Small intestine (tissue), 7 donors: ENCODE measurements at regions not wholly inside any gene's neighbourhood (a gene's known extent, or its start where the extent isn't known, plus 50 kb on each side); places are given as distances from the start of the nearest gene placed in this dataset.

Experiments used
- DNase-seq, 2 donors: peaks; one replicate each; pipeline versions ENCODE4 v3.0.0 to v3.0.0-alpha.2; 2013
- FAIRE-seq: peaks from 2 replicates; lab custom pipeline; 2012; peaks lifted over from hg19 to GRCh38; lab: Jason Lieb, UNC
- H3K27ac ChIP-seq, 3 donors: one replicate each; pipeline ENCODE4 v1.5.1; 2013; ENCODE audit warnings: low read length in 2 of 3, mild to moderate bottlenecking in 2 of 3, control low read depth in 1 of 3, inconsistent platforms in 1 of 3, low read depth in 1 of 3, moderate library complexity in 1 of 3
- H3K27me3 ChIP-seq, 3 donors: one replicate each; pipeline ENCODE4 v1.6.1; 2013; ENCODE audit warnings: low read length in 3 of 3, inconsistent platforms in 1 of 3; ENCODE audit not compliant: control insufficient read depth in 3 of 3, insufficient read depth in 3 of 3
- H3K36me3 ChIP-seq, 3 donors: one replicate each; pipeline ENCODE4 v1.6.1; 2013; ENCODE audit warnings: low read length in 3 of 3, inconsistent platforms in 1 of 3, low read depth in 1 of 3, mild to moderate bottlenecking in 1 of 3, moderate library complexity in 1 of 3; ENCODE audit not compliant: control insufficient read depth in 3 of 3, insufficient read depth in 2 of 3
- H3K4me1 ChIP-seq, 3 donors: one replicate each; pipeline ENCODE4 v1.6.1; 2013; ENCODE audit warnings: low read length in 2 of 3, inconsistent platforms in 1 of 3, low read depth in 1 of 3, mild to moderate bottlenecking in 1 of 3, moderate library complexity in 1 of 3; ENCODE audit not compliant: control insufficient read depth in 3 of 3, insufficient read depth in 2 of 3
- H3K4me3 ChIP-seq, 3 donors: one replicate each; pipeline ENCODE4 v1.5.1; 2013; ENCODE audit warnings: low read length in 3 of 3, control low read depth in 1 of 3, inconsistent platforms in 1 of 3, low read depth in 1 of 3, mild to moderate bottlenecking in 1 of 3, moderate library complexity in 1 of 3
- H3K9me3 ChIP-seq, 2 donors: one replicate each; pipeline ENCODE4 v1.6.1; 2013; ENCODE audit warnings: low read depth in 1 of 2, low read length in 1 of 2; ENCODE audit not compliant: control insufficient read depth in 2 of 2, insufficient read depth in 1 of 2
- WGBS, 3 donors: extraction: QIAGEN DNeasy Blood & Tissue Kit; methylation state at CpG; one replicate each; pipeline ENCODE4 v1.1.7; 2013; 5-methylcytosine and 5-hydroxymethylcytosine counted together
- donor health status: healthy with polysubstance abuse.
- donor health status: control.
- donor health status: control.
- donor health status: Bipolar disorder and iron deficiency.
- donor health status: healthy.

DNA sequence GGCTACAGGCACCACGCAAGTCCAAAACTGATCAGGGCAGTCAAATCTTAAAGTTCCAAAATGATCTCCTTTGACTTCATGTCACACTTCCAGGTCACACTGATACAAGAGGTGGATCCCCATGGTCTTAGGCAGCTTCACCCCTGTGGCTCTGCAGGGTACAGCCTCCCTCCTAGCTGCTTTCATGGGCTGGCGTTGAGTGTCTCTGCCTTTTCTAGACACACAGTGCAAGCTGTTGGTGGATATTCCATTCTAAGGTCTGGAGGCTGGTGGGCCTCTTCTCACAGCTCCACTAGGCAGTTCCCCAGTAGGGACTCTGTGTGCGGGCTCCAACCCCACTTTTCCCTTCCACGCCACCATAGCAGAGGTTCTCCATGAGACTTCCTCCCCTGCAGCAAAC lies 838.2 kb upstream of the CHAC2 start:
- H3K4me3 ChIP-seq: no peak overlapping the region
- no peak overlapping the region for H3K27ac ChIP-seq
- no peak for DNase-seq
- H3K27me3 ChIP-seq: no peaks in the 10 kb centered on the region
- no peaks in the 10 kb centered on the region for H3K4me1 ChIP-seq
- H3K9me3 ChIP-seq: peaks cover 0 to 8% of the 10 kb centered on the region in 2 donors
- H3K36me3 ChIP-seq: no peaks in the 10 kb centered on the region
- WGBS, 3 donors: 92 to 96% (median 96%) methylated on average over 4 of the region's 4 CpGs
- FAIRE-seq: no peak

- H3K27me3 ChIP-seq: no peaks in the 10 kb centered on the region
- H3K9me3 ChIP-seq: no peaks in the 10 kb centered on the region
- no peak overlapping the region for H3K4me3 ChIP-seq
- DNase-seq (peak; percentile 0 to 58), FAIRE-seq (no peak)
- no peaks in the 10 kb centered on the region for H3K36me3 ChIP-seq
- peak overlapping the region in 1 of 3 donors; percentile 36 for H3K27ac ChIP-seq
- H3K4me1 ChIP-seq: peaks cover 0 to 3% (median 0%) of the 10 kb centered on the region in 3 donors
- 30 to 47% (median 41%) methylated on average over 4 of the region's 4 CpGs for WGBS, 3 donors
Measured at GRCh38 chr2:52919673-52920072, 847.9 kb upstream of the CHAC2 start.

DNA sequence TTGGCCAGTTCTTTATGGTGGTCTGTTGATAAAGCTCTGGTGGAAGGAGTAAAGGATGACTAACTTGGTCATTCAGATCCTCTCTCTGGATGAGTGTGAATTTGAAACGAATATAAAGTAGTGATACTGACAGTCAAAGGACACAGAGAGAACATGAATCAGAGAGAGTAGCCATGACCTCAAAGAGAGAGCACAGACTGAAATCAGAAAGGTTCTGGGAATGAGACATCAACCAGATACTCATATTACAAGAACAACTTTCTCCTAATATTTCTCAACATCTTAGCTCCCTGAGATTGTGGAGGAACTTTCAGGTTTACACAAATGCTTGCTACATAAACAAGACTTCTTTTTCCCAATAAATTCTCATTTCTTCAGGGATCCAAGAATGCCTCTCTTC lies 849.1 kb upstream of the CHAC2 start:
- Histone ChIP-seq H3K27me3 (no peaks in the 10 kb centered on the region), H3K27ac (no peak overlapping the region), H3K4me3 (no peak overlapping the region), H3K4me1 (peaks cover 0 to 3% (median 0%) of the 10 kb centered on the region in 3 donors), H3K9me3 (no peaks in the 10 kb centered on the region), H3K36me3 (no peaks in the 10 kb centered on the region)
- FAIRE-seq (no peak), DNase-seq (no peak)
- 32 to 69% (median 43%) methylated on average over 1 of the region's 1 CpG for WGBS, 3 donors

- Histone ChIP-seq H3K27me3 (no peaks in the 10 kb centered on the region), H3K4me1 (peaks cover 0 to 3% (median 0%) of the 10 kb centered on the region in 3 donors), H3K36me3 (no peaks in the 10 kb centered on the region), H3K9me3 (no peaks in the 10 kb centered on the region), H3K4me3 (no peak overlapping the region), H3K27ac (peak overlapping the region in 1 of 3 donors; percentile 10)
- 24 to 41% (median 25%) methylated on average over 3 of the region's 3 CpGs for WGBS, 3 donors
- FAIRE-seq (no peak), DNase-seq (peak in 1 of 2 donors; percentile 25)
Measured at GRCh38 chr2:52916981-52917380, 850.6 kb upstream of the CHAC2 start.

DNA sequence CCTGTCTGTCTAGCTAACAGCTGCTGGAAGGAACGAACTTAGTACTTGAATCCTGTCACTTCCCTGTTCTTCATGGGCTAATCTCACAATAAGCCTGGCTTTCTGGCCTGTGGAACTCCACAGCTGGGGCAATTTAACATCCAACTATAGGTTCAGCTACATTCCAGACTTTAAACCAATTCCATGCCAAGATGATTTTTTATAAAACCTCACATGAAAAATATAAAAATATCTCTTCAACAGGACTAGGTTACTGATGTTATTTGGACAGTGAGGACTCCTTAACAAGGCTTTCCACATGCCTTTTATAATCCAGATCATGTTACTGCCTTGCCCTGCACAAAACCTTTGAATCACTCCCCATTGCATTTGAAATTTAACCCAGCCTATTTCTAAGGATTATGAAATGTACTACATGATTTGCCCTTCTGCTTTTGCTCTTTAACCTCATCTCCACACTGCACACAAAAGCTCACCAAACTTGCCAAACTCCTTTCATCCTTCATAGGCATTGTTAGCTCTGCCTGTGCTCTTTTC lies 863.2 kb upstream of the CHAC2 start:
- no peaks in the 10 kb centered on the region for H3K27me3 ChIP-seq
- no peaks in the 10 kb centered on the region for H3K36me3 ChIP-seq
- 3 to 21% (median 20%) methylated on average over 1 of the region's 1 CpG for WGBS, 3 donors
- H3K9me3 ChIP-seq: no peaks in the 10 kb centered on the region
- no peak overlapping the region for H3K27ac ChIP-seq
- FAIRE-seq (no peak), DNase-seq (peak in 1 of 2 donors; percentile 13)
- no peaks in the 10 kb centered on the region for H3K4me1 ChIP-seq
- no peak overlapping the region for H3K4me3 ChIP-seq

GRCh38 chr2:52897511-52898044 lies 870.0 kb upstream of the CHAC2 start:
- no peak overlapping the region for H3K27ac ChIP-seq
- WGBS, 3 donors: 83 to 89% (median 85%) methylated on average over 2 of the region's 2 CpGs
- H3K4me1 ChIP-seq: no peaks in the 10 kb centered on the region
- H3K27me3 ChIP-seq: no peaks in the 10 kb centered on the region
- FAIRE-seq (no peak), DNase-seq (no peak)
- H3K36me3 ChIP-seq: no peaks in the 10 kb centered on the region
- H3K9me3 ChIP-seq: peaks cover 0 to 19% of the 10 kb centered on the region in 2 donors
- H3K4me3 ChIP-seq: no peak overlapping the region

- no peaks in the 10 kb centered on the region for H3K27me3 ChIP-seq
- H3K36me3 ChIP-seq: no peaks in the 10 kb centered on the region
- H3K4me1 ChIP-seq: no peaks in the 10 kb centered on the region
- no peak overlapping the region for H3K27ac ChIP-seq
- 76 to 81% (median 80%) methylated on average over 4 of the region's 4 CpGs for WGBS, 3 donors
- FAIRE-seq (no peak), DNase-seq (no peak)
- H3K9me3 ChIP-seq: peaks cover 0 to 19% of the 10 kb centered on the region in 2 donors
- H3K4me3 ChIP-seq: no peak overlapping the region
Measured at GRCh38 chr2:52895726-52896340, 871.8 kb upstream of the CHAC2 start.

DNA sequence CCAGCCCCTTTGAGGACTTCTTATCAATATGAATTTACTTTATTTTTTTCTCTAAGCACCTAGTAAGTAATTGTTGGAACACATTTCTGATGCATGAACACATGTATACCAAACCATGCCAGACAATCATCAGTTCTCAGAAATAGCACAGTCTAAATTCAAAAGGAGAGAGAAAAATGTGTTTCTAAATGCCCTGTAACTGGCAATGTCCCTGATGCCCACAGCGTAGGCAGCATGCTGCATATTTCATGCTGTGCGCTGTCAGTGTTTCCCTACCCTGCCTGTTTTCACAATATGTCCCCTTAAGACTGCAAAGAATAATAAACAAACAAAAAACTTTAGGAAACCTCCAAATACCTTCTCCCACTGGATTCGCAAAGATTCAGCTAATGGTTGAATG lies 881.0 kb upstream of the CHAC2 start:
- Histone ChIP-seq H3K27ac (no peak overlapping the region), H3K4me3 (no peak overlapping the region), H3K4me1 (no peaks in the 10 kb centered on the region), H3K27me3 (no peaks in the 10 kb centered on the region), H3K9me3 (no peaks in the 10 kb centered on the region), H3K36me3 (no peaks in the 10 kb centered on the region)
- DNase-seq (no peak), FAIRE-seq (no peak)
- 89 to 97% (median 91%) methylated on average over 3 of the region's 3 CpGs for WGBS, 3 donors
